Raji (cell line): ENCODE measurements at regions not wholly inside any gene's neighbourhood (a gene's known extent, or its start where the extent isn't known, plus 50 kb on each side); places are given as distances from the start of the nearest gene placed in this dataset.

ENCODE experiments used
- POLR2A ChIP-seq: IDR thresholded peaks from 2 replicates; pipeline ENCODE4 v1.6.1; 2011; ENCODE audit warnings: low read depth, low read length, control low read depth; ENCODE audit not compliant: insufficient read depth

DNA sequence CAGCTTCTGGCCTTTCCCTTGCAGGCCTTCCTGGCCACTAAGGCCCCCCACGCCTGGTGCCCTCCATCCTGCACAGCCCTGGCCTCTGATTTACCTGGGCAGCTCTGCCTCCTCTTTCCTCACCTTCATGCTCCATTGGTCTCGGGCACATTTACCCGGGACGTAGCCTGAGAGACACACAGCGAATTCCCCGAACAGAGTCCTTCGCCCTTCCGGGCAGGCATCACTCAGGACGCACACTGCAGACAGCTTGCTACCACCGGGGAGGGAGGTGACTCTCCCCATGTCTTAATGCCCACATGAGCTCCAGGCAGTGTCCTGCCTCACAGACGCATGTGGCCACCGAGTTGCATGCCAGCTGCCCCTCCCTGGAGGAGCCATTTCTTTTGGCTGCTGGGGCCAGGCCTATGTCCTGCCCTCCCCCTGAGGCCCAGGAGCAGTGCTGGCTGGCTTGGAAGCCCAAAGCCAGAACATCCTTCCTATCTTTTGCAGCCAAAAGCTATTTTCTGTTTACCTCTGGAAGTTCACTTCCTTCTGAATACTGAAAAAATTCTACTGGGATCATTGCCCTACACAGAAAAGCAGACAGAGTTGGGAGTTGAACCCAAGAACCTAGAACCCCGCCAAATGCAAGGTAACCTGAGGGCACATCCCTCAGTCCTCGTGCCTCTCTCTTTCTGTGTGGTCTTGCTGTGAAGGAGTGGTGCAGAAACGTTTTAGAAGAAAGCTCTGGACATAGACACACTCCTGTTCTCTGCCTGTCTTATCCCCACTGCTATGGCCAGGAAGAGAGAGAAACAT is 209.5 kb downstream of the TOMM20 start:
- no peak for TF ChIP-seq POLR2A

DNA sequence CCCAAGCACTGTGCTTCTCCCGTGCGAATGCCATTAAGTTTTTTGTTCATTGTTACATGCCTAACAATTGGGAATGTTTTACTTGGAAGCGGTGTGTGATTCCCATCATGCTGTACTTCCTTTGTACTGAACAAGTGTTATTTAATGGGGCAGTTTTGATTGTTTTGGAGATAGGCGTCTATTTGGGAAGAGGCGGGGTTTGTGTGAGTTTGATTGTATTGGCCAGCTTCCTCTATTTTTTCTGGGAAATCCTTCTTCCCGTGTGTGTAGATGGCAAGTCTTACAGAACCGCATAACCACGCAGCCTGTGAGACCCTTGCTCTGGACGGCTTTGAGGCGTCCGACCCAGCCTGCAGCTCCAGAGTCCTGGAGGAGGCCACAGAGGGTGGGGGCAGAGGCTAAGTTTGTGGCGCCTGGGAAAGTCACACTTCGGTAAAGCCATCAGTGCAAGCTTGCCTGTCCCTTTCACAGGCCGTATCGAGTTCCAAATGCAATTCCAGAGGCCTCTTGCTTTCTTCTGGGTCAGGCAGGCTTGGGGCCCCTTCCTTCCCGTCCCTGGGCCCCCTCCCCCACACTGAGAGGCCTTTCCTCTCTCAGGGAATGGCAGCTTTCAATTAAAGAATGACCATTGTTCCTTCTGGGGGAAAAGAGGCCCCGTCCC is 210.3 kb downstream of the TOMM20 start:
- no peak for TF ChIP-seq POLR2A

DNA sequence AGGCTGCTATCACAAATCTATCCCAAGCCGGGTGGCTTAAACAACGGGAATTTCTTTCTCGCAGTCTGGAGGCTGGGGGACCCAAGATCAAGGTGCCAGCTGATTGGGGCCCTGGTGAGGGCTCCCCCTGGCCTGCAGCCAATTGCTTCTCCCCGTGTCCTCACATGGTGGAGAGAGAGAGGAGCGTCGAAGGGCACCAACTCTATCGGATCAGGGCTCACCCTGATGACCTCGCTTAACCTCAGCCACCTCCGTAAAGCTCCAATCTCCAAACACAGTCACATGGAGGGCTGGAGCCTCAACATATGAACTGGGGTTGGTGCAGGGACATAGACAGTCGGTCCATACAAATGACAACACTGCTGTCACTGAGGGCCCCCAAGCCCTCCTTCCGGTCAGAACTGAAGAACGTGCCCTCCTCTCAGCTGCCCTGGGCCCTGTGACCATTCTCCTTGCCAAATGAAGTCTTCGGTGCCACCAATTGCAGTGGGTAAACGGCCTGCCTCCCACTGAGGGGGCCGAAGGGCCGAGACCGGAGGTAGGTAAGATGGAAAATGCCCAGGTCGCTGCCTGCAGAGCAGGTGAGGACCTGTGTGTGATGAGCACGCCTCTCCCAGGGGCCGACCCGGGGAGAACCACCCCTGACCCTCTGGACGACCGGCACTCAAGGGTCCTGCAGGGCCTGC is 211.0 kb downstream of the TOMM20 start:
- no peak for TF ChIP-seq POLR2A

DNA sequence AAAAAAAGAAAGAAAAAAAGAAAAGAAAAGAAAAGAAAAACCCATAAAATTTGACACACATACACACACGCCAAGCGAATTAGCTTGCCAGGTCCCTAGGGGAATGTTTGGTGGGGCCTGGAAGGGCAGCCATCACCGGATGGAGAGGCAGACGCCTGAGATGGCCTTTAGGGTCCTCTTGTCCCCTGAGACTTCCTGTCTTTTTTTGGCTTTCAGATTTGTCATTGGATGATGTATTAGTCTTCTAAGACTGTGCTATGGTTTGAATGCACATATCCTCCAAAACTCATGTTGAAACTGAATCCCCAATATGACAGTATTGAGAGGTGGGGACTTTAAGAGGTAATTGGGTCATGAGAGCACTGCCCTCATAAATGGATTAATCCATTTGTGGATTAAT is 211.8 kb downstream of the TOMM20 start:
- TF ChIP-seq POLR2A: no peak

DNA sequence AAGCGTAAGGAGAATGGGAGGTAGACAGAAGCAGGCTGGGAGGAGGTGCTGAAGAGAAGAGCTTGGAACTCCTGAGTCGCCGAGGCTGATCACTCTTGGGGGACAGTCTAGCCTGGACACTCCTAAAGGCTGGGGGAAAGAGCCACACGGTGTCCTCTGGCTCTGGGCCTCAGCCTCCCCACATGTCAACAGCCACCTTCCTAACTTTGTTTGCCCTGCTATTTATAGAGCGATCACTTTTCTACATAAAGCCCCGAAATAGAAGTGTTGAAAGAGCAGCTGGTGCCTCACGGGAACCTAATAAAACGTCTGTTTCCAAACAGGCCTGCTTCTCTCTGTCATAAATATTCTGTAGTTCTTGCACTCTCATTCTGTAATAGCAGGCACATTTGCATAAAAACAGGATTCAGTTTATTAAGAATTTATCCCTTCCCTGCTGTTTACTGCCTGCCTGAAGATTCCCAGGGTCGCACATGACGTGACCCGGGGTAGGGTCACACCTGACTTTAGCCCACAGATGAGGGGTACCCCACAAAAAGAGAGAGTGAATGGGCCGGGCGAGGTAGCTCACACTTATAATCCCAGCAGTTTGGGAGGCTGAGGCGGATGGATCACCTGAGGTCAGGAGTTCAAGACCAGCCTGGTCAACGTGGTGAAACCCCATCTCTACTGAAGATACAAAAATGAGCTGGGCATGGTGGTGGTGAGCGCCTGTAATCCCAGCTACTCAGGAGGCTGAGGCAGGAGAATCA is 212.5 kb downstream of the TOMM20 start:
- no peak for TF ChIP-seq POLR2A

DNA sequence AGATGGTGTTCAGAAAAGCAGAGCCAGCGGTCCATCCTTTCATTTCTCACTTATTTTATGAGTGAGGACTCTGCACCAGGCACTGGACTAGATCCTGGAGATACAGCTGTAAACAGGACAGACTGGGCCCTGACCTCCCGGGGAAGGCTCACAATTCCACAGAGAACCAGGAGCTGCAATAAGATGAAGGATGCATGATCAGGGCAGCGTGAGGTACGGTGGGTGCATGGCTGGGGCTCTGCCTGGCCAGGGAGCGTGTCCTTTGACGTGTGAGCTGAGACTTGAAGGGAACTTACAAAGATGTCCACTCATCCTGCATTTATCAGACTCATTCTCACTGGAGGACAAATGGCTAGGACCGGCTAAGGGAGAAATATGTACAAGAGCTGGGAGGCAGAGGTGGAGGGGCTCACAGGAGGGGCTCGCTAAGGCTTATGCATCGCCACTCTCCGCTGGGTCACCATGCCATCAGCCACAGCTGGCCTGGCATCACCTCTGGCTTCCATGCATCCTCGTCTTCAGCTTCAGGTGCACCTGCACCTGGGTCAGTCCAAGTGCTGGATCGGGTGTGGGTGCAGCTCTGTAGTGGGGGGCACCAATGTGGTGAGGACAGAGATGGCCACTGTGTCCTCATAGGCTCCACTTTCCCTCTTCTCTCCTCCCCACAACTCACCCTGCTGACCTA is 213.9 kb downstream of the TOMM20 start:
- no peak for TF ChIP-seq POLR2A

DNA sequence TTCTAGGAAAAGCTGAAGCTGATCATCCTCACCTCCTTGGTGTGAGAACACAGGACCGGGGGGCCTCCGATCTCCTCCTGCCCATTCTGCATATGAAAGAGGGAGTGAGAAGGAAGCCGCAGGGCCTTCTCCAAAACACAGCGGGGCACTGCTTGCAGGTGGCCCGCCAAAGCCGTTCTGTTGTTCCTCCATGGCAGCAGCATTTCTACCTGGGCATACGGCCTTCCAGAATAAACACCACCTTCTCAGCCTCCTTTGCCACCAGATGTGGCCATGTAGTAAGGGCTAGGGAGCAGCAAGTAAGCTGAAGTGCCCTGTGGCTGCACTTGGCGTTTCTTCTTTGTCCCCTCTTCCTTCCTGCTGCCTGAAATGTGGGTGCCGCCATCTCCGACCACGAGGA is 214.9 kb downstream of the TOMM20 start:
- TF ChIP-seq POLR2A: no peak

DNA sequence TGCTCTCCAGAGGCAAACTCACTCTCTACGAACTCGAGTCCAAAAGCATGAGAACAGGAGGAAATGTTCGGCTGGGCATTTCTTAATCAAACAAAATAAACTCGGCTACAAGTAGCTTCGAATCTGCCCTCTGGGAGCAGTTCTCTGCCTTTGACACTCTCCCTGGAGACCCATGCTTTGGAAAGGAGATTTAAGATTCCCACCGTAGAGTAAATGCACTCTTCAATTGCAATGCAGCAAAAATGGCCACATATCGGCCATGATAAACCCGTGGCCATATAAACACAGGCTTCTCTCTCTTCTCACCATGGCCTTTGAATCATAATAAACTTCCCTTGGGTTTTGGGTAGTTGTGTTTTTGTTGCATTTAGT is 215.4 kb downstream of the TOMM20 start:
- no peak for TF ChIP-seq POLR2A

DNA sequence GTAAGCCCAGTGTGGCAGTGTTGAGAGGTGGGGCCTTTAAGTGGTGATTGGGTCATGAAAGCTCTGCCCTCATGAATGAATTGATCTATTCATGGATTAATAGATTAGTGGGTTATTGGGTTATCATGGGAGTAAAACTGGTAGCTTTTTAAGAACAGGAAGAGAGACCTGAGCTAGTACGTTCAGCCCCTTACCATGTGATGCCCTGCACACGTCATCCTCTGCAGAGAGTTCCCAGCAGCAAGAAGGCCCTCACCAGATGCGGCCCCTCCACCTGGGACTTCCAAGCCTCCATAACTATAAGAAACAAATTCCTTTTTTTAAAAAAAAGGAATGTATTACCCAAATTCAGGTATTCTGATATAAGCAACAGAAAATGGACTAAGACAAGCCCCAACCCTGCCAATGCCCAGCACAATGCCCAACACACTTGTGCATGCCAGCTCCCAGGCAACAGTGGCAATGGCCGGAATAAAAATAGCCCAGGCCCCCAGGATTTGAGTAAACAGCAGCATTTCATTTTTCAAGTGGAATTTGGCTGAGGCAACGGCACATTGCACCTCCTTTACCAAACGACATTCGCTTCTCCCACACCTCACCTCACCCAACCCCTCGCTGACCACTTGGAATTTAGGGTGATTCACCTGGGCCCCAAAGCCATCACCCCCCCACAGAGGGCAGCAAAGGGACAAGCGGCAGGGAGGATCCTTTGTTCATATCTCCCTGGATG is 215.9 kb downstream of the TOMM20 start:
- TF ChIP-seq POLR2A: no peak

DNA sequence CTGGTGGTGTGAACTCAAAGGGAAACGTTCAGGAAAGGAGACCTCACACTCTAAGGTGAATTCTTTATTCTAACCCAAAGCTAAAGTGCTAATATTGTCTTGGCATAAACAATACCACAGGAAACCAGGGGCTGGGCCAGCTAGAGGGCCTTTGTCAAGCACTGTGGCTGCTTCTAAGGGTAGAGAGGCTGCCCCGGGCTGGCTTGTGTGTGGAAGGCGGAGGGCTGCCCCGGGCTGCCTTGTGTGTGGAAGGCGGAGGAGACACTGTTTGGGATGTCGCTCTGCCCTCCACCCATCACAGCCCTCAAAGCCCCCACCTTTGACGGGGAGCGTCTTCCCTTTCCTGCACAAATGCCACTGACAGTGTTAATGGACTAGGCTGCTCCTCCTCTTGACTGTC is 216.8 kb downstream of the TOMM20 start:
- no peak for TF ChIP-seq POLR2A

DNA sequence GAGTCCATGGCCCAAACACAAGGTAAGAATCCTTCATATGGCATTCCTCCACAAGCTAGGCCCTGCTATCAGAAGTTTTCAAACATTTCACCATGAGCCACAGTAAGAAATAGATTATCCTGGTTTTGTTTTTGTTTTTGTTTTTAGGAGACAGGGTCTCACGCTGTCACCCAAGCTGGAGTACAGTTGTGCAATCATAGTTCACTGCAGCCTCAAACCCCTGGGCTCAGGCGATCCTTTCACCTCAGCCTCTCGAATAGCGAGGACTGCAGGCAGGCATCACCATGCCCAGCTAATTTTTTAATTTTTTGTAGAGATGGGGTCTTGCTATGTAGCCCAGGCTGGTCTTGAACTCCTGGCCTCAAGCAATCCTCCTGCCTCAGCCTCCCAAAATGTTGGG is 218.8 kb downstream of the TOMM20 start:
- no peak for TF ChIP-seq POLR2A

DNA sequence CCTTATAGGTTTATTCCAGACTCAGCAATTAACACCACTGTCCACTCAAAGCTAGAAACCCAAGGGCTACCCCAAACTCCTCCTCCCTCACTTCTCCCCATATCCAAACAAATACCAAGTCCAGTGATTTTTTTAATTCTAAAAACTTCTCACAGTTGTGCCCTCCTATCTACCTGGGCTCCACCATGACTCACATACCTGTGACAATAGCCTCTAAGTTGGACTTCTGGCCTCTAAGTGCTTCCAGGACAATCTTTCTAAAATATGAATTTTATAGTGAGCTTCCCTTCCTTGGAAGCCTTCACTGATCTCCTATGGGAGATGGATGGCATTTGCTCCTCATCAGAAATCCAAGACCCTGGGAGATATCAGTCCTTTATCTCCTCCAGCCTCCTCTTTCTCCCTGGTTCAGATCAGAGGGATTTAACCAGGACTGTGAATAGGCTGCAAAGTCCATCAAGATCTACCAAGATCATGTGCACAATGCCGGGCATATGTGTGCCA is 219.3 kb downstream of the TOMM20 start:
- no peak for TF ChIP-seq POLR2A

DNA sequence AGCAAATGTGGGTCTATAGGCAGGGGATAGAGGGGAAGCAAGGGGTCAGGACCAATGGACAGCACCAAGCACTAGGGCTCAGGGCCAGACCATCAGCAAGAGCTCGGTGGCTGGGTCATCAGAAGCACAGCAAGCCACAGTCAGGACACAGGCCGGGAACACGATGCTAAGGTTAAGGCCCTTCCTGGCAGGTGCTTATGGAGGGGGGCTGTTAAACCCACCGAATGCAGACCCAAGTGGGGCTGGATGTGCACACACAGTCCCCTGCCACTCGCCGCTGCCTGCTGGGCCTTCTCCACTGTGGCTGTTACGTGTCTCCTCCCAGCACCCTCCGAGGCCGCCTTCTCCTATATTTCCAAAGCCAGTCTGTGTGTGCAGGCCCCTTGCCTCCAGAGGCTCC is 220.1 kb downstream of the TOMM20 start:
- no peak for TF ChIP-seq POLR2A

DNA sequence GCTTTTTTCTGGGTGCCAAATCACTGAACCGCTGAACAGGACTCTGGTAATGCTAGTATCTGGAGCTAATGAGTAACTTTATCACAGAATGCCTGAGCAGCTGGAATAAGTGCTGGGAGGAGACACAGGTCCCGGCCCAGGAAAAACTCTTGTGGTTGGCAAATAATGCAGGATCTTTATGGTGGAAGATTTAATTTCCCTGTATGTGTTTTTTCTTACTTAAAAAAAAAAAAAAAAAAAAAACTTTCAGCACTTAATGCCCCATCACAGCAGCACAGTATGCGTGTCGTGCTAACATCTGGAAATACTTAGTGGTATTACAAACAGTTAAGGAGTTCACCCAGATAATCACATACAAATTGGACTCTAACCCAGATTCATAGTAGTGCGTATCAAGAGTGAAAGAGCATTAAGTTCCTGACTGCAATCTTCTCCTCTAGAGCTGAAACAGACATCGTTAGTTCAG is 220.7 kb downstream of the TOMM20 start:
- TF ChIP-seq POLR2A: no peak

DNA sequence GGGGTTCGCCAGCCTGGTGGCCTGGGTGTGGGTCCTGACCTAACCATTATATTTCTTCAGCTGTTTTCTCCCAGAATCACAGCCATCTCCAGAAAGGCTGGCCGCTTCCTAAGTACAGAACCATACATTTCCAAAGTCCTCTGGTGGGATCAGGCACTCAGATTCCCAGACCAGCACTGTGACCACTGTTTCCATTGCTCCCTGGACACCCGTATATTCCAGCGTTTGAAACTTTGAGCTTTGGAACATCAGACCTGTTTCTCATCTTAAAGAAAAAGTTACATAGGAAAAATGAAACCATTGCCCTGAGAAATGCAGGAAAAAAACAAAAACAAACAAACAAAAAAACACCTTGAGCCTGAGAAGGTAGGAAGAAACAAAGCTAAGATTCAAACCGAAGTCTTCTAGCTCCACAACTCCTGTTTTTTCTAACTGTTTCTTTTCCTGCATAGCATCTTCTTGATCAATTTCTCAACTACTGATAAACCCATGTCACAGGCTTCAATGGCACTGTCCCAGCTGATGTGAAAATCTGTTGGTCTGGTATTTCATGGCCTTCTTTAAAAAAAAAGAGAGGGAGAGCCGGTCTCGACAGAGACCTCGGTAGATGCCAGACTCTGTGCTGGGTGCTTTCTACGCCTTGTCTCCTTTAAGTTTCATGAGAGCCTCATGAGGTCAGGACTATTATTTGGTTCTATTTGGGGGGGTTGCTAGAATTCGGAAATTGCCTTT is 221.3 kb downstream of the TOMM20 start:
- TF ChIP-seq POLR2A: no peak
